ENCODE measurements at regions not wholly inside any gene's neighbourhood (a gene's known extent, or its start where the extent isn't known, plus 50 kb on each side); places are given as distances from the start of the nearest gene placed in this dataset.
A peak's percentile ranks its signal among the peaks of the same experiment; 100 is the strongest.

DNA sequence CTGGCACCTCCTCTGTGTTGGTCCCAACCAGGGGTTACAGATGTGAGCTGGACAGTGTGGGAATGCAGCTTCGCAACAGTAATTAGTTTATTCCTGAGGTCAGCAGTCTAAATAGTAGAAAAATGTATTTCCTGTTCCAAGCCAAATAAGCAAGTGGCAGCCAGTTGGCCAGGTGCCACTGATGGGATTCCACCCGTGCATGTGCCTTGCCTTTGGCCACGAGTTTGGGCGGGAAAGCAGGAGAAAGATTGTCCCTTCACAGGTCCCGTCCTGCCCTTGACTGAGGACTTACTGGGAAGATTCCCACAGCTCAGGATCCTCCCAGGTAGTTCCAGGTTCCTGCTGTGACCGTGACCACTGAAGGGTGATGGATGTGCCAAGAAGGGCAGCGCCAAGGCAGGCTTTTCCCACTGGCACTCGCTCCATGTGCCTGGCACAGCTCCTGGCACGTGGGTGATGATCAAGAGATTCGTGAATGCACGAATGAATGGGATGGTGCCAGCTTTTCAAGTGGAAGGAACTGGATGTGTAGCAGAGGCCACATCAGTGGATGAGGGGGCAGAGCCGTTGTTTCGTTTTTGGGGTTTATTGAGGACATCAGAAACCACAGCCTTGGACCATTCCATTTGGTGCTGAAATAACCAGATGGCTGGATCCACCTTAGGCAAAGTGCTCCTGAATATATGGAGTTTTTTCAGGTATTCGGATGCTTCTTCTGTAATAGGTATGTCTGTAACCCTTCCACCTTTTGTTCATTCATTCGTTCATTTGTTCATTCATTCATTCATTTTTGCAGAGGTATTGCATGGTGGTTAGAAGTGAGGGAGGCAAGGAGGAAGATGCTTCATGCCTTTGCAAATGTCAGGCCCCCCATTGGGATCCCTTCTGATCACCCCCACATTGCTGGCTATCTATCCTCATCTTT lies 62.4 kb upstream of the WNT4 start:
- Histone ChIP-seq H3K4me1 (peaks cover 19% of the 10 kb centered on the region), H3K4me2 (no peak overlapping the region), H3F3A (ENCODE audit: low read depth) (peaks cover 15% of the 10 kb centered on the region), H3K36me3 (no peaks in the 10 kb centered on the region), H3K4me3 (no peak overlapping the region), H3K9ac (no peak overlapping the region), H3K79me2 (ENCODE audit: low read depth) (no peaks in the 10 kb centered on the region), H2AFZ (replicated peaks) (no peak overlapping the region), H4K20me1 (ENCODE audit: low read depth) (peaks cover 68% of the 10 kb centered on the region), H3K27ac (no peak overlapping the region), H3K9me3 (ENCODE audit: low read depth) (no peaks in the 10 kb centered on the region), H3K27me3 (peaks cover 99% of the 10 kb centered on the region)
- H3K4me3 Mint-ChIP-seq: peak overlapping the region; percentile 61
- peaks cover 44% of the 10 kb centered on the region for H3K4me1 Mint-ChIP-seq
- H3K36me3 Mint-ChIP-seq: no peaks in the 10 kb centered on the region
- TF ChIP-seq EZH2 (IDR thresholded peaks at IDR 0.05) (no peak), EZH2phosphoT487 (IDR thresholded peaks at IDR 0.05) (no peak)
- TF ChIP-seq, protein P1, sequence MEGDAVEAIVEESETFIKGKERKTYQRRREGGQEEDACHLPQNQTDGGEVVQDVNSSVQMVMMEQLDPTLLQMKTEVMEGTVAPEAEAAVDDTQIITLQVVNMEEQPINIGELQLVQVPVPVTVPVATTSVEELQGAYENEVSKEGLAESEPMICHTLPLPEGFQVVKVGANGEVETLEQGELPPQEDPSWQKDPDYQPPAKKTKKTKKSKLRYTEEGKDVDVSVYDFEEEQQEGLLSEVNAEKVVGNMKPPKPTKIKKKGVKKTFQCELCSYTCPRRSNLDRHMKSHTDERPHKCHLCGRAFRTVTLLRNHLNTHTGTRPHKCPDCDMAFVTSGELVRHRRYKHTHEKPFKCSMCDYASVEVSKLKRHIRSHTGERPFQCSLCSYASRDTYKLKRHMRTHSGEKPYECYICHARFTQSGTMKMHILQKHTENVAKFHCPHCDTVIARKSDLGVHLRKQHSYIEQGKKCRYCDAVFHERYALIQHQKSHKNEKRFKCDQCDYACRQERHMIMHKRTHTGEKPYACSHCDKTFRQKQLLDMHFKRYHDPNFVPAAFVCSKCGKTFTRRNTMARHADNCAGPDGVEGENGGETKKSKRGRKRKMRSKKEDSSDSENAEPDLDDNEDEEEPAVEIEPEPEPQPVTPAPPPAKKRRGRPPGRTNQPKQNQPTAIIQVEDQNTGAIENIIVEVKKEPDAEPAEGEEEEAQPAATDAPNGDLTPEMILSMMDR (IDR thresholded peaks at IDR 0.05): no peak
- H3K9me3 Mint-ChIP-seq: peaks cover 6% of the 10 kb centered on the region
- DNase-seq (ENCODE audit: low spot score): no peak
- peaks cover 31% of the 10 kb centered on the region for H3K27me3 Mint-ChIP-seq (ENCODE audit: insufficient read depth, low read depth)
- H3K27ac Mint-ChIP-seq: no peak overlapping the region

DNA sequence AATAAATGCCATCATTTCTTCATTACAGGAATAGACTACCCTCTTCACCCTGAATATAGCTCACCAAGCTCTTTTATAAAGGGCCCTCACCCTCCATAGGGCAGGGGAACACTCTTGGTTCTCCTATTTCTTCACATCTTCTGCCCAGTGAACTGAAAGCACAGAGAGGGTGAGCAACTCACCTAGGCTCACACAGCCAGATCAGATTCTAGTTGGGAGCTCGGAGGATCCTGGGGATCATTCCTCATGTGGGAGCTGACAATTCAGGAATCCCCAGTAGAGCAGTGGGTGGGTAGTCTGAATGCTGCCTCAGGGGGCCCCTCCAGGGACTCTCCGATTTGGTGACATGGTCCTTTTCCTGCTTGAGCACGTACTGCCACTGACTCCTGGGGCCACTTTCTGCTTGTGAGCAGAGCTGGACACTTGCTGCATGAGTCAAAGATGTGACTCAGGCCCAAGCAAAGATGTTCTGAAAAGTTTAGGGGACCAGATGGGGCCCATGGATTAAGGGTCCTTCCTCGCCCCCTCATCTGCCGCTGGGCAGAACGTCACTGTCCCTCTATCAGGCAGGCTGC lies 63.7 kb upstream of the WNT4 start:
- H3K9me3 Mint-ChIP-seq: peaks cover 2% of the 10 kb centered on the region
- Histone ChIP-seq H3F3A (ENCODE audit: low read depth) (peaks cover 15% of the 10 kb centered on the region), H3K9me3 (ENCODE audit: low read depth) (no peaks in the 10 kb centered on the region), H3K4me2 (no peak overlapping the region), H3K4me3 (no peak overlapping the region), H2AFZ (replicated peaks) (no peak overlapping the region), H4K20me1 (ENCODE audit: low read depth) (peaks cover 81% of the 10 kb centered on the region), H3K4me1 (peaks cover 19% of the 10 kb centered on the region), H3K36me3 (no peaks in the 10 kb centered on the region), H3K27me3 (peaks cover 99% of the 10 kb centered on the region), H3K9ac (no peak overlapping the region), H3K27ac (no peak overlapping the region), H3K79me2 (ENCODE audit: low read depth) (no peaks in the 10 kb centered on the region)
- H3K4me1 Mint-ChIP-seq: peaks cover 58% of the 10 kb centered on the region
- peak overlapping the region; percentile 4 for H3K4me3 Mint-ChIP-seq
- H3K36me3 Mint-ChIP-seq: no peaks in the 10 kb centered on the region
- peaks cover 31% of the 10 kb centered on the region for H3K27me3 Mint-ChIP-seq (ENCODE audit: insufficient read depth, low read depth)
- no peak for TF ChIP-seq EZH2phosphoT487 (IDR thresholded peaks at IDR 0.05)
- TF ChIP-seq, protein P1 (IDR thresholded peaks at IDR 0.05): no peak
- no peak for TF ChIP-seq EZH2 (IDR thresholded peaks at IDR 0.05)
- DNase-seq (ENCODE audit: low spot score): no peak
- H3K27ac Mint-ChIP-seq: peak overlapping the region; percentile 14

DNA sequence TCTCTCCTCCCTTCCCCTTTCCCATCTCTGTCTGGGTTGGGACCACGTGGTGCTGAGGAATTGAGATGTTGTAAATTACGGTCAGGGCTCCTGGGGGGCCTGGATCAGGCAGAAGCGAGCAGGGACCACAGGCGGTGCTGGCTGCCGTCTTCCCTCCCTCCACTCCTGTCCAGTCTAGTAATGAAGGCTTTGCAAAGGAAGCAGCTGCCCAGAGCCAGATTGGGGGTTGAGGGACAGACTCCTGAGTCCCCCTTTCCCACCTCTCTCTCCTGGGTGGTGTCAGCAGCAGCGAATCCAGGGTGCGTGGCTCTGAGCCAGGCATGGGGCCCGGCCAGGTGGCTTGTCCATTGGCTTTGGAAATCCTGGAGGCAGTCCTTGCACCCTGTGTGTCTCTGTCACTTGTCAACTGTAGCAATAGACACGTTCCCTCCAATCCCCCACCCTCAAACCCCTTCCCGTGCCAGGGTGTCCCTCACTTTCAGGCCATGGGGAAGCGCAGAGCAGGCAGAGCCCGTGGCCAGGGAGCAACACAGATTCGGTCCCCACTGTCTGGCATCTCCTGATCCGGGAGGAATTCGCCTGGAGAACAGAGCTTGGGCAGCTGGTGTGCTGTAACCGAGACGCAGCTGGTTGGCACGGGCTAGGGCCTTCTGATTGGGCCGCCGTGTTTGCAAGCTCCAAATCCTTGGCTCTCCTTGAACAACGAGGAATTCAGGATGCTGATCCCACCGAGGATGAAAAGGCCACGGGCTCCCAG lies 64.8 kb upstream of the WNT4 start:
- no peak overlapping the region for H2AFZ ChIP-seq (replicated peaks)
- peaks cover 99% of the 10 kb centered on the region for H3K27me3 ChIP-seq
- DNase-seq (ENCODE audit: low spot score): peak; percentile 66
- no peaks in the 10 kb centered on the region for H3K36me3 ChIP-seq
- peaks cover 22% of the 10 kb centered on the region for H3F3A ChIP-seq (ENCODE audit: low read depth)
- Mint-ChIP-seq H3K36me3 (no peaks in the 10 kb centered on the region), H3K9me3 (peaks cover 2% of the 10 kb centered on the region), H3K4me3 (peak overlapping the region; percentile 44), H3K27ac (no peak overlapping the region), H3K4me1 (peaks cover 67% of the 10 kb centered on the region), H3K27me3 (ENCODE audit: insufficient read depth, low read depth) (peaks cover 36% of the 10 kb centered on the region)
- TF ChIP-seq, protein P1 (IDR thresholded peaks at IDR 0.05): no peak
- TF ChIP-seq EZH2 (IDR thresholded peaks at IDR 0.05) (no peak), EZH2phosphoT487 (IDR thresholded peaks at IDR 0.05) (no peak)
- H3K27ac ChIP-seq: no peak overlapping the region
- no peak overlapping the region for H3K4me2 ChIP-seq
- H3K4me3 ChIP-seq: no peak overlapping the region
- H3K4me1 ChIP-seq: peaks cover 23% of the 10 kb centered on the region
- H3K79me2 ChIP-seq (ENCODE audit: low read depth): no peaks in the 10 kb centered on the region
- H3K9ac ChIP-seq: no peak overlapping the region
- no peaks in the 10 kb centered on the region for H3K9me3 ChIP-seq (ENCODE audit: low read depth)
- peaks cover 92% of the 10 kb centered on the region for H4K20me1 ChIP-seq (ENCODE audit: low read depth)

Data from neural progenitor cell (in vitro differentiated cells).